22Rv1 (cell line): ENCODE measurements at regions not wholly inside any gene's neighbourhood (a gene's known extent, or its start where the extent isn't known, plus 50 kb on each side); places are given as distances from the start of the nearest gene placed in this dataset.

ENCODE experiments used
- ZFX ChIP-seq: fragments of 450-650 bp; IDR thresholded peaks from 2 replicates; pipeline ENCODE4 v1.6.1; 2017; ENCODE audit warnings: antibody characterized with exemption, borderline replicate concordance
- TF ChIP-seq, protein P1 (sequence below): fragments of 450-650 bp; IDR thresholded peaks from 2 replicates; pipeline ENCODE4 v1.5.1; 2017; ENCODE audit warnings: mild to moderate bottlenecking

DNA sequence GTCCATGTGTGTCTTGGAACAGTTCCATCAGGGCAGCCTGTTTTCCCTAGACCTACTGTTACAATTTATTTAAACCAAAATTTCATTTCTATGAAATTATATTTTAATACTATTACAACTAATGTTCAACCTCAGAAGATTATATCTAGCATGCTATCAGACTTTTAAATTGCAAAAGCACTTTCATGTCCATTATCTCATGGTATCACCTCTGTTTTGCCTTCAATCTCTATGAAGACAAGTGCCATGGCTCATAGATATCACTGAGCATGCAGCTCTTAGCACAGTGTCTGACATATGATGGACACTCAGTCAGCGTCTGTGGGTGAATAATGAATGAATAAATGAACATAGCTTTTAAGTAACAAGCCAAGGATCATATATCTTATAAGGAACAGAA is 288.8 kb downstream of the RAD51AP2 start:
- TF ChIP-seq, protein P1, sequence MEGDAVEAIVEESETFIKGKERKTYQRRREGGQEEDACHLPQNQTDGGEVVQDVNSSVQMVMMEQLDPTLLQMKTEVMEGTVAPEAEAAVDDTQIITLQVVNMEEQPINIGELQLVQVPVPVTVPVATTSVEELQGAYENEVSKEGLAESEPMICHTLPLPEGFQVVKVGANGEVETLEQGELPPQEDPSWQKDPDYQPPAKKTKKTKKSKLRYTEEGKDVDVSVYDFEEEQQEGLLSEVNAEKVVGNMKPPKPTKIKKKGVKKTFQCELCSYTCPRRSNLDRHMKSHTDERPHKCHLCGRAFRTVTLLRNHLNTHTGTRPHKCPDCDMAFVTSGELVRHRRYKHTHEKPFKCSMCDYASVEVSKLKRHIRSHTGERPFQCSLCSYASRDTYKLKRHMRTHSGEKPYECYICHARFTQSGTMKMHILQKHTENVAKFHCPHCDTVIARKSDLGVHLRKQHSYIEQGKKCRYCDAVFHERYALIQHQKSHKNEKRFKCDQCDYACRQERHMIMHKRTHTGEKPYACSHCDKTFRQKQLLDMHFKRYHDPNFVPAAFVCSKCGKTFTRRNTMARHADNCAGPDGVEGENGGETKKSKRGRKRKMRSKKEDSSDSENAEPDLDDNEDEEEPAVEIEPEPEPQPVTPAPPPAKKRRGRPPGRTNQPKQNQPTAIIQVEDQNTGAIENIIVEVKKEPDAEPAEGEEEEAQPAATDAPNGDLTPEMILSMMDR: no peak
- TF ChIP-seq ZFX: no peak
